GM12891 (cell line): ENCODE measurements at regions not wholly inside any gene's neighbourhood (a gene's known extent, or its start where the extent isn't known, plus 50 kb on each side); places are given as distances from the start of the nearest gene placed in this dataset.
"Not testable (repeated sequence)": the region's sequence is repeated elsewhere in the genome, so short reads cannot be mapped to it uniquely, and the experiment has no call there.

Experiments
- POLR2A ChIP-seq: IDR thresholded peaks from 2 replicates; pipeline ENCODE4 v1.6.1; 2011; ENCODE audit warnings: low read depth, low read length, control low read depth
- POLR2AphosphoS5 ChIP-seq: IDR thresholded peaks from 2 replicates; pipeline ENCODE4 v1.6.1; 2011; ENCODE audit warnings: low read depth, low read length, control low read depth

- TF ChIP-seq POLR2A, POLR2AphosphoS5: not testable (repeated sequence)
Observed at GRCh38 chr4:118465831-118466230, 113.0 kb upstream of the PRSS12 start.
